Thoracic aorta (tissue), 2 donors: ENCODE measurements at regions not wholly inside any gene's neighbourhood (a gene's known extent, or its start where the extent isn't known, plus 50 kb on each side); places are given as distances from the start of the nearest gene placed in this dataset.

Experiments used
- ATAC-seq: fragments of 150-250 bp; one replicate; pipeline ENCODE4 v1.8.0; 2017; ENCODE audit warnings: low read depth; ENCODE audit not compliant: insufficient number of reproducible peaks, low FRiP score
- DNase-seq: peaks from one replicate; pipeline ENCODE4 v3.0.0-alpha.2; 2020; ENCODE audit warnings: low spot score
- H3K27ac ChIP-seq, 2 donors: fragments of 200-600 bp; sonication (generic); 1 replicate in 1 of 2; 2 replicates in 1 of 2; pipeline ENCODE4 v1.5.1; 2016; ENCODE audit warnings: mild to moderate bottlenecking in 2 of 2, moderate library complexity in 2 of 2
- H3K27me3 ChIP-seq: fragments of 200-600 bp; sonication (generic); replicated peaks from 2 replicates; pipeline ENCODE4 v1.6.0; 2016; ENCODE audit warnings: mild to moderate bottlenecking; ENCODE audit not compliant: insufficient read depth
- H3K36me3 ChIP-seq: fragments of 200-600 bp; sonication (generic); one replicate; pipeline ENCODE4 v1.5.1; 2016
- H3K4me1 ChIP-seq, 2 donors: fragments of 200-600 bp; sonication (generic); 1 replicate in 1 of 2; 2 replicates in 1 of 2; pipeline versions ENCODE4 v1.5.1 to v1.6.0; 2016; ENCODE audit warnings: low read depth in 2 of 2, mild to moderate bottlenecking in 1 of 2; ENCODE audit not compliant: control insufficient read depth in 1 of 2
- H3K4me3 ChIP-seq: fragments of 200-600 bp; sonication (generic); 2 replicates; pipeline ENCODE4 v1.5.1; 2016; ENCODE audit warnings: mild to moderate bottlenecking
- H3K9me3 ChIP-seq: fragments of 200-600 bp; sonication (generic); 2 replicates; pipeline ENCODE4 v1.5.1; 2016
- TF ChIP-seq, protein P1 (sequence below): fragments of 200-600 bp; sonication (generic); IDR thresholded peaks from one replicate; pipeline ENCODE4 v1.5.1; 2019; ENCODE audit warnings: antibody characterized with exemption

DNA sequence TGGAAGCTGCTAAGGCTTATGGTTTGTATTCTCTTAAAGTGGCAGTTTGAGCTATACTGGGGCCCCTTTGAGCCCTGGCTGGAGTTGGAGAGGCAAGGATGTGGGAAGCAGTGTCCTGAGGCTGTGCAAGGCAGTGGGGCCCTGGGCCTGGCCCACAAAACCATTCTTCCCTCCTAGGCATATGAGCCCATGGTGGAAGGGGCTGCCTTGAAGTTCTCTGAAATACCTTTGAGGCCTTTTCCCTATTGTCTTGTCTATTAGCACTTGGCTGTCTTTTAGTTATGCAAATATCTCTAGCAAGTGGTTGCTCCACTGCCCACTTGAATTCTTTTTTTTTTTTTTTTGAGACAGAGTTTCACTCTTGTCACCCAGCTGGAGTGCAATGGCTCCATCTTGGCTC is 119.2 kb downstream of the PCTP start:
- H3K4me3 ChIP-seq: no peak overlapping the region
- ATAC-seq (no peak), DNase-seq (no peak)
- TF ChIP-seq, protein P1, sequence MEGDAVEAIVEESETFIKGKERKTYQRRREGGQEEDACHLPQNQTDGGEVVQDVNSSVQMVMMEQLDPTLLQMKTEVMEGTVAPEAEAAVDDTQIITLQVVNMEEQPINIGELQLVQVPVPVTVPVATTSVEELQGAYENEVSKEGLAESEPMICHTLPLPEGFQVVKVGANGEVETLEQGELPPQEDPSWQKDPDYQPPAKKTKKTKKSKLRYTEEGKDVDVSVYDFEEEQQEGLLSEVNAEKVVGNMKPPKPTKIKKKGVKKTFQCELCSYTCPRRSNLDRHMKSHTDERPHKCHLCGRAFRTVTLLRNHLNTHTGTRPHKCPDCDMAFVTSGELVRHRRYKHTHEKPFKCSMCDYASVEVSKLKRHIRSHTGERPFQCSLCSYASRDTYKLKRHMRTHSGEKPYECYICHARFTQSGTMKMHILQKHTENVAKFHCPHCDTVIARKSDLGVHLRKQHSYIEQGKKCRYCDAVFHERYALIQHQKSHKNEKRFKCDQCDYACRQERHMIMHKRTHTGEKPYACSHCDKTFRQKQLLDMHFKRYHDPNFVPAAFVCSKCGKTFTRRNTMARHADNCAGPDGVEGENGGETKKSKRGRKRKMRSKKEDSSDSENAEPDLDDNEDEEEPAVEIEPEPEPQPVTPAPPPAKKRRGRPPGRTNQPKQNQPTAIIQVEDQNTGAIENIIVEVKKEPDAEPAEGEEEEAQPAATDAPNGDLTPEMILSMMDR: no peak
- no peaks in the 10 kb centered on the region for H3K4me1 ChIP-seq
- no peaks in the 10 kb centered on the region for H3K27me3 ChIP-seq
- H3K36me3 ChIP-seq: no peaks in the 10 kb centered on the region
- H3K27ac ChIP-seq: no peak overlapping the region
- no peaks in the 10 kb centered on the region for H3K9me3 ChIP-seq

DNA sequence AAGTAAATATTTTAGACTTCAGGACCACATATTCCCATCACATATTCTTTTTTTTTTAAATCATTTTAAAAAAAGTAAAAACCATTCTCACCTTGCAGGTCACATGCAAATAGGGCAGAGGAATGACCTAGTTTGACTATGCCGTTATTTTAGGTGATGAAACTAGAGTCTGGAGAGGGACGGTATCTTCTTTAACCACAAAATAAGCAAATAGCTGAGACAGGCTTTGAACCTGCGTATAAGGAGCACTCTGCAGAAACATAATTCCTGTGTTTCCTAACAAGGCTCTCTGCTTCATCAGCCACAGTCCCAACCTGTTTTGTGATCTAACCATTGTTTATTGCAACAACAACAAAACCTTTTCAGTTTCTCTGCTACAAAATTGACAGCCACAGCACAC is 121.5 kb downstream of the PCTP start:
- DNase-seq (no peak), ATAC-seq (no peak)
- TF ChIP-seq, protein P1: no peak

DNA sequence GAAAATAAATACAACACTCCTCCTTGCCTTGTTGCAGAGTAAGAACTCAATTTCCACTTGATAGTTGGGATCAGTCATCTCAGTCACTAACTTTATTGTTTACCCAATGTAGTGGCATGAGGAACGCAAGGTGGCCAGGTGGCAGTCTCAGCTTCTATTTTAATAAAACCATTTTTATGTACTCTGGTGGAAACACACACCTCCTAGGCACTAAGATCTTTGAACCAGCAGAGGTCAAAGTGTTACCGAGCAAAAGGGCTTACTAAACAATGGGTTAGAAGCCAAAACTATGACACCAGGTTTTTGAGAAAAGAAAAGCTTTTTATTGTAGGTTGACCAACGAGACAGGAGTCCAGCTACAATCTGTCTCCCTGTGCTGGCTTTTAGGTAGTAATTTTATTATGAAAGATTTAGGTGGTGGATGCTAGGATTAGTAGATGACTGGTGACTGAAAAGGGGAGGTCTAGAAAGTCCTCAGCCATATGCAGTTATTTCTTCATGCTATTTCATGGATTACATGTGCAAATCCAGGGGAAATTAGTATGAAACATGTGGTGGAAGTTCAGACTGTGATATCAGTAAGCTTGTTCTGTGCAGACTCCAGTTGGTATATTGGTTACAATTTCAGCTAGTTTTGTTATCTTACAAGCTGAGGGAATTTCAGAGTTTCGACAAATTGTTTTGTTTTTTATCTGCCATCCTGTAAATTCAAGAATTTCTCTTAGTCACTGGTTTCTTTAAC is 122.3 kb downstream of the PCTP start:
- TF ChIP-seq, protein P1: no peak
- H3K4me1 ChIP-seq: no peaks in the 10 kb centered on the region
- no peaks in the 10 kb centered on the region for H3K27me3 ChIP-seq
- no peaks in the 10 kb centered on the region for H3K9me3 ChIP-seq
- DNase-seq (no peak), ATAC-seq (no peak)
- no peak overlapping the region for H3K27ac ChIP-seq
- H3K4me3 ChIP-seq: no peak overlapping the region
- no peaks in the 10 kb centered on the region for H3K36me3 ChIP-seq

More for the DNA sequence above, 121.5 kb downstream of the PCTP start:
- Histone ChIP-seq H3K9me3 (no peaks in the 10 kb centered on the region), H3K4me3 (no peak overlapping the region), H3K27ac (no peak overlapping the region), H3K27me3 (no peaks in the 10 kb centered on the region), H3K4me1 (no peaks in the 10 kb centered on the region), H3K36me3 (no peaks in the 10 kb centered on the region)

DNA sequence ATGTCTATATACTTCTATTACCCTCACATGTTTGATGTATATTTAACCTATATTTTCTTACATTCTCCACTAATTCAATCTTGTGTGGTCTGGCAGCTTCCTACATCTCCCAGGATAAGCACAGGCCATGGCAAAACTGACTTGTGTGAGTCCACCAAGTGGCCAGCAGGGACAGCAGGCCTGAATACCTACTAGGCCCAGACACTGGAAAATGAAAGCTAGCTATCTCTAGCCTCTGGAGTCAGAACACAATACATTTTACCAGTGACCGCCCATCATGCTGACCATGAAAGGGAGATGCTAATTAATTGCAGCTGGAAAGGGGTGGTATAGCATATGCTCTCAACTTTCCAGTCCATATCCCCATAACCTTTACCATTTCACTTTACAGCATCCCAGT is 132.3 kb downstream of the PCTP start:
- Histone ChIP-seq H3K4me3 (no peak overlapping the region), H3K4me1 (no peaks in the 10 kb centered on the region), H3K36me3 (no peaks in the 10 kb centered on the region), H3K27ac (no peak overlapping the region), H3K27me3 (no peaks in the 10 kb centered on the region), H3K9me3 (no peaks in the 10 kb centered on the region)
- TF ChIP-seq, protein P1: no peak
- DNase-seq: no peak
- no peak for ATAC-seq

DNA sequence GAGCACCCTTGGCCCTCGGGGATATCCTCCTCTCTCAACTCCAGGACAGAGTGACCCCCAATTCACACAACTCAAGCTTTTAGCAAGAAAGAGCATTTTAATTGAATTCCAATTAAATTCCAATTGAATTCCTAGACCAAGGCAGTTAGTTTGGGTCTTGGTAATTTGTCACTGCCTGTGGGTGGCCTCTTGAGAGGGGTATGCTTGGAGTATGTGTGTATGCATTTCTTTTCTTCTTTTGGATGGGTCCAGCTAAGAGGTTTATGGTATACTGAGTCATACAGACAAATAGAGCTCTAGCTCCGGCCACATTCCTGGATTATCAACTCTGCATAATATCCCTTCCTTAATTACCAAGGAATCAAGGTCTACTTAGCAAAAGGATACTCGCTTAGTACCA is 136.7 kb downstream of the PCTP start:
- DNase-seq (no peak), ATAC-seq (no peak)
- Histone ChIP-seq H3K27me3 (no peaks in the 10 kb centered on the region), H3K36me3 (no peaks in the 10 kb centered on the region), H3K27ac (no peak overlapping the region), H3K9me3 (no peaks in the 10 kb centered on the region), H3K4me1 (no peaks in the 10 kb centered on the region), H3K4me3 (no peak overlapping the region)
- TF ChIP-seq, protein P1: no peak
